HG02610 (cell line): ENCODE measurements at regions not wholly inside any gene's neighbourhood (a gene's known extent, or its start where the extent isn't known, plus 50 kb on each side); places are given as distances from the start of the nearest gene placed in this dataset.

Source experiments
- ATAC-seq: cut with Tn5 transposase; IDR thresholded peaks from one replicate; pipeline ENCODE4 v1.9.1; 2021; ENCODE audit warnings: mild to moderate bottlenecking, moderate library complexity; ENCODE audit not compliant: unreplicated experiment

DNA sequence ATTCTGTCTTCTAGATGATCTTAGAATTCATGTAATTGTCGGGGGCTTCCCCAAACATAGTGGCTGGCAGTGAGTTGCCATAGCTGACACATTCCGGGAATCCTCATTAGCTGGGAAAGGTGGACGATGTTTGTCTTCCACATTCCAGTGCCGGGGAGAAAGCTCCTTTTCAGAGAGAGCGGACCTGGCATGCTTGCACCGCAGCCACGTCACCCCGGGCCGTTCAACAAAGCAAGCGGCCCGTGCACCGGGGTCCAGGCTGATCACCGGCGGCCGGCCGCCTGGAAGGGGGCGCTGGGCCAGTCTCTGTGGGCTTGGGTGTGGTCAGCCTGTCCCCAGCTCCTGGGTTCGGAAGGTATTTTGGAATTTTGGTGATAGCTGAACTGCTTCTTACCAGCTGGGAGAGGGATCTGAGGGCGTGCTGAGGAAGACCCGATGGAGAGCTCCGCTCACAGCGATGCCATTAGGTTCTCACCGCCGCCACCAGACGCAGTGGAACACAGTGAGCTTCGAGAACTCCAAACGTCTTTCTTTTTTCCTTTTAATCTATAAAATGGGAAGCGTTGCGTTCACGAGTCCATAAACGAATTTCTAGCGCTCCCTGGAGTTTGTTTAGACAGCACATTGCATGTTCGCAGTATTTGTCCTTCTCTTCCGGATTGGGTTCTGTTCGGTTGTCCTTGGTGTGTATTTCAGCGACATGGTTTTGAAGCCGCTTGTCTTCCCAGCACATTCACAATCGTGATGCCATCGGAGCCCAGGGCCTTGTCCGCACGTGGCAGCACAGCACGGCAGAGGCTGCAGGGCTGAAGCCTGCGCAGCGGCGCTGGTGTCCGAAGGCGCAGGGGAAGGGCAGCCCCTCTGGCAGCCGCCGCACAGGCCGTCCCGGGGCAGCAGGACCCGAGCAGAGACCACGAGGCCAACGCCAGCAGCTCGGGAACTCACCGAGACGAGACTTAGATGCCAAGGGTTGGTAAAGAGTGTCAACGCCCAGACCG lies 557.6 kb downstream of the QKI start:
- ATAC-seq = no peak

GRCh38 chr6:163970846-163971564 lies 556.5 kb downstream of the QKI start:
- no peak for ATAC-seq

GRCh38 chr6:163965426-163966348 lies 551.2 kb downstream of the QKI start:
- no peak for ATAC-seq

DNA sequence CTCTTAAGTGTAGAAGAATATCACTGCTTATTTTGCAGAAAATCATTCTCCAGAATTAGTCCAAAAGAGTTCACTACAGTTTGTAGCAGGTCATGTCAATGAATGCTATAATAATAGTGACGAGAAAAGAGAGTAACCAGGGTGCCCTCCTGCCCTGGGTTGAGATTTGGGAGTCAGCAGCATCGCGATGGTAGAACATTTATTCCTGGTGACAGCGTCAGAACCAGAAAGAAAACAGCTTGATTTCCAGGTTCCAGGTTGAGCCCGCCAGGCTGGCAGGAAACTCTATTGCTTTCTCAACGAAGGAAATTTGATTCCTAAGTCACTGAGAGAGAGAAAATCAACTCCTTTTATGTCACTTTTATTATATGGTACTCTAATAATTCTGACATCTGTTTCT lies 550.3 kb downstream of the QKI start:
- no peak for ATAC-seq

- no peak for ATAC-seq
Measured at GRCh38 chr6:163963205-163964120, 548.9 kb downstream of the QKI start.

DNA sequence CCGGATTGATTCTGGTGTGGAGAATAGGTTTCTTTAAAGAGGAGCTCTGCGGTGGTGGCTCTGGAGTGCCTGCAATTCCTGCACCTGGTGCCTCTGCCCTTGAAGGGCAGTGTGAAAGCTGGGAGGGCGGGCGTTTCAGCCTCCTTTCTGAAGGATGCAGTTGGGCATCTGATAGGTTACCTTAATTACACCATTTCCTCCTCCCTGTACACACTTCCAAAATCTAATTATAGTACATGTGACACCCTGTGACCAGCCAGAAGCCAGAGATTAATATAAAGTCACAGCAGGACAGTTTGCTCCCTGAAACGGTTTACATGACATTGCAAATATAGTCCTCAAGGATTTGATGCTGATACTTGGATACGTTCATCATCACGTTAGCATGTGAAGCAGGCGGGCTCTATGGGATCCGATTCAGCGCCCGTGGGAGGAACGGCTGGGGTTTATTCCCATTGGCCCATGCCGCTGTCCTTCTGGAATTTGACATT lies 548.2 kb downstream of the QKI start:
- no peak for ATAC-seq

- no peak for ATAC-seq
Measured at GRCh38 chr6:163960128-163960527, 545.6 kb downstream of the QKI start.

- peak; percentile 45 for ATAC-seq
Measured at GRCh38 chr6:163958646-163959045, 544.1 kb downstream of the QKI start.

- ATAC-seq = peak; percentile 97
Measured at GRCh38 chr6:163956571-163957407, 542.3 kb downstream of the QKI start.

DNA sequence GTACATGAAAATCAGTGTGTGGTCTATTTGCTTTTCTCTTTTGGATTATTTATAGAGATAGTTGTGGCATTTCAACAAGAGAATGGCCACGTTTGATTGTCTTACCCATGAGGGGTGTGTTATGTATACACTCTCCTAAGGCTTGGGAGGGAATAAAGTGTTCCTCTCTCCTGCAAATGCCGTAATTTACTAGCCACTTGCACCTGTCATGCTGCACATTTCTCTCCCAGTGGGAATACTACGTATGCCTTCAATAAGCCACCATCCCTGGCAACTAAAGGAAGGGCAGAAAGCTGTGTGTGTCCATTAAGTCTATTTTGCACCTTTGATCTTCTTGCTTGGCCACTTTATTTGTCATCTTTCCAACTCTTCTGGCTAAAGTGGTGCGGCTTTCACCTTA lies 541.2 kb downstream of the QKI start:
- no peak for ATAC-seq

DNA sequence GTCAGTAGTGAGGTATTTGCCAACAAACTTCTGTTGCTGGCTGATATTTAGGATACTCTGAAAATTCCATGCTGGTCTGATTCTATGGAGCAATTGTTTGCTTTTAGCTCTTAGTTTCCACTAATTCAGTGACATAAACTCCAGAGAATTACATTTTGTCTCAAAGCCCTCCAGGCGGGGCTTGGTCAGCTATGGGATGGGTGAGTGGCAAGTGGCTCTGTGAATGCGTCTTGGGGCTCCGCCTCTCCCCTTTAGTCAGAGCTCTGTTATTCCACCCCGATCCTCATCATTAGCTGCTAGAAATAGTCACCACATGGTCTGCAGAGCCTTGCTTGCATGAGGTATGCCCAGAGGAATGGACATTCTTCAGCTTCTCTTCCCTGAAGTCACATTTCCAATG lies 540.6 kb downstream of the QKI start:
- no peak for ATAC-seq

- ATAC-seq = no peak
Measured at GRCh38 chr6:163954088-163954775, 539.7 kb downstream of the QKI start.

GRCh38 chr6:163952005-163952404 lies 537.5 kb downstream of the QKI start:
- ATAC-seq = no peak

DNA sequence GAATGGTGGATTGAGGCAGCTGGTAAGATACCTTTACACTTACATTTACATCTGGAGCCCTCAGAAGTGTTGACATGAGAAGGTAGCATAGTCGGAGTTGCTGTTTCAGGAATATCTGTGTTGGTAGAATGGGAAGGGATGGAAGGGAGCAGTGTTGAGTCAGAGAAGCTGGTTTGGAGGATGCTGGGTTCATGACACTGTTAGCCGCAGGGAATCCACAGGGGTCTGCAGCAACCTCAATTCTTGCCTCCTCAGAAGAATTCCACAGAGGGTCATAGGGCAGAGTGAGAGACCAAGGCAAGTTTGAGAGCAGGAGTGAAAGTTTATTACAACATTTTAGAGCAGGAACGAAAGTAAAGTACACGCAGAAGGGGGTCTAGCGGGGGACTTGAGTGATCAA lies 536.8 kb downstream of the QKI start:
- ATAC-seq = no peak

DNA sequence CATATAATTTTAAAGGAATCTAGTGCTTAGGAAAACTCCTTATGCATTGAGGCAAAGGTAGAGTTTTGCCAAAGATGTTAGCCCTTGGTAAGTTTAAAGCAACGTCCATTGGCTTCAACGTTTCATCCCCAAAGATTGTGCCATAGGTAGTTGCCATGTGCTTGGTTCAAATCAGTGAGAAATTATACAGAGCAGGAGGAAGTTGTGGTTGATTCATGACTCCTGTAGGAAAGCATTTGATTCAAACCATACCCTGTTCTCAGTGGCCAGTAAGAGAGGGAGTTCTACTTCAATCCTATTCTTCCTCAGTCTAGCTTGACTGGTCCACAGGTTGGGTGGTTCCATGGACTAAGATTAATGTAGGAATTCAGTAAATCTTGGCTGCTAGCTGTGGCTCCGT lies 535.6 kb downstream of the QKI start:
- ATAC-seq = no peak

DNA sequence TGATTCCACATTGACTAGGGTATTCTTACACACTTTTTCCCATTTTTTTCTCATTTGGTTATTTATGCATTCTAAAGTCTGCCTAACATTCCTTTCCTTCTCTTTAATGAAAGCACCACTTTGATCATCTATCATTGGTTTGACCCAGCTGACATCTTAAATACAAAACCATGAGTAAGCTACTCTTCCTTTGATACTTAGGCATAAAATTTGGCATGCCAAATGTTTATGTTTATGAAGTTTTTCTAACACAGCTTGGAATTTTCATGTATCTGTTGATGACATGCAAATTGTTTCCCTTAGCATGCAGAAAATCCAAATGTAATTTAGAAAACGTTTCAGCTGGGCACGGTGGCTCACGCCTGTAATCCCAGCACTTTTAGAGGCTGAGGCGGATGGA lies 534.9 kb downstream of the QKI start:
- no peak for ATAC-seq

DNA sequence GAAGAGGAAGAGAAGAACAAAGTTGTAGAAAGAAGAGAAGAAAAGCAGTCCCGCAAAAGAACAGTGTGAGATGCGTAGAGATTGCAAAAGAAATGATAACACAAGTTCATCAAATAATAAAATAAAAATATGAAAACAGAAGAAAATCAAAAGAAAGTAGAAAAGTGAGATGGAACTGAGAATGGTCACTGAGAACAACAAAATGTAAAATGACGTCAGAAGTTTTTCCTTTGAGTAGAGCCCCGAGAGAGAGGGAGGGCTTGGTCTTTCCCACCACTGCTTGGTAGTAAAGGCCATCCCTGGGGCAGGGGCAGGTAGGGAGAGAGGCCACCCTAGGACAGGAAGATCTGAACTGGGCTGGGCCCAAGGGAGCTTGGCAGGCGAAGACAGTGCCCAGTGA lies 533.7 kb downstream of the QKI start:
- no peak for ATAC-seq

- ATAC-seq = no peak
Measured at GRCh38 chr6:163947276-163947675, 532.8 kb downstream of the QKI start.
